WI38 (cell line): ENCODE measurements at regions not wholly inside any gene's neighbourhood (a gene's known extent, or its start where the extent isn't known, plus 50 kb on each side); places are given as distances from the start of the nearest gene placed in this dataset.

ENCODE experiments used
- H3K4me3 ChIP-seq: 2 replicates; pipeline ENCODE4 v1.5.1; 2011; ENCODE audit warnings: low read depth, mild to moderate bottlenecking, control low read depth, low read length
- TF ChIP-seq, protein P1 (sequence below): IDR thresholded peaks from 2 replicates; pipeline ENCODE4 v1.5.1; 2012; ENCODE audit warnings: low read depth, mild to moderate bottlenecking, control low read depth, low read length

DNA sequence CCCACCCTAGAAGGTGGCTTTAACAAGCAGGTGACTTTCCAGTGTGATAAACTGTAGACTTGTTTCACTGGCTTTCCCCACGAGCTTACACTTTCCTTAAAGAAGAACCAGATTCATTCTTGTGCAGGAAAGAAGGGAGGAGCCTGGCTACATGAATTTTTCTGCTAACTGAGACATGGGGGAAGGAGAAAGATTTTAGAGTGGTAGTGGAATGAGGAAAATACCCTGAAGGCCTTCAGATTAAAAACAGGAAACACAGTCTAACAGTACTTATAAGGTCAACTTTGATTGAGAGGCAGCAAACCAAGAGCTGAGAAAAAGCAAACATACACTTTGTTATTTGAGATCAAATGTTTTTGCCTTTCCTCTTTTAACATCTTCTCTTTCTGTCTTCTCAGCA is 640.9 kb upstream of the PLXNA2 start:
- TF ChIP-seq, protein P1, sequence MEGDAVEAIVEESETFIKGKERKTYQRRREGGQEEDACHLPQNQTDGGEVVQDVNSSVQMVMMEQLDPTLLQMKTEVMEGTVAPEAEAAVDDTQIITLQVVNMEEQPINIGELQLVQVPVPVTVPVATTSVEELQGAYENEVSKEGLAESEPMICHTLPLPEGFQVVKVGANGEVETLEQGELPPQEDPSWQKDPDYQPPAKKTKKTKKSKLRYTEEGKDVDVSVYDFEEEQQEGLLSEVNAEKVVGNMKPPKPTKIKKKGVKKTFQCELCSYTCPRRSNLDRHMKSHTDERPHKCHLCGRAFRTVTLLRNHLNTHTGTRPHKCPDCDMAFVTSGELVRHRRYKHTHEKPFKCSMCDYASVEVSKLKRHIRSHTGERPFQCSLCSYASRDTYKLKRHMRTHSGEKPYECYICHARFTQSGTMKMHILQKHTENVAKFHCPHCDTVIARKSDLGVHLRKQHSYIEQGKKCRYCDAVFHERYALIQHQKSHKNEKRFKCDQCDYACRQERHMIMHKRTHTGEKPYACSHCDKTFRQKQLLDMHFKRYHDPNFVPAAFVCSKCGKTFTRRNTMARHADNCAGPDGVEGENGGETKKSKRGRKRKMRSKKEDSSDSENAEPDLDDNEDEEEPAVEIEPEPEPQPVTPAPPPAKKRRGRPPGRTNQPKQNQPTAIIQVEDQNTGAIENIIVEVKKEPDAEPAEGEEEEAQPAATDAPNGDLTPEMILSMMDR: no peak
- no peak overlapping the region for H3K4me3 ChIP-seq

DNA sequence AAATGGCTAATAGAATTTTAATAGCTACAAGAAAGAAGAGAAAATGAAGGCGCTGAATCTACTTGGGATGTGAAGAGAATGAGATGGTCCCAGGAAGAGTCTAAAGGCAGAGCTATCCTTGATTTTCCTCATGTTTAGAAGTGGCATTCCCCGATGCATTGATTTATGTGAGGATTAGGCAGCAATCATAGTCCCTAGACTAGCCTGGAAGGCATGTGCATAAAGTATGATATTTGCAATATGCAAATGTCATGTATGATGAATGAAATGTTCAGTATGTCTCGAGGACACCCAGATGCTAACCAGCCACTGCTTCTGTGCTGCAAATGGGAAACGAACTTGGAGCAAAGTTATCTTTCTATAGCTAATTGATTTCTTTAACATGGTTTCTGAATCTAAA is 641.5 kb upstream of the PLXNA2 start:
- no peak overlapping the region for H3K4me3 ChIP-seq

DNA sequence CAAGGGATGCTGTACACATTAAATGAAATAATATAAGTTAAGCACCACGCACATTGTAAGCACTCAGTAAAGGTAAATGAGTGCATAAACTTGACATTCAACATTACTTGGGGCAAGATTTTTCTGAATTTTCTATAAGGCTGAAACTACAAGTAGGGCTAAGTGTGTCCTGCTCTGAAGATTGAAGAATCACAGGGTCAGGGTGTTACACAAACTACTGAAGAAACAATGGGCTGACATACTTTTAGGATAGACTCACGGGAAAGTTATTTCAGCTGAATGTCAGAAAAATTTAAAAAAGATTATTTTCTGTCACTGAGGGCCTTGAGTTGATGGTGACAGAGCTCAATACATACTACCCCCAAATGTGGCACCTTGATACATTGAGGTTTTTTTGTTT is 644.2 kb upstream of the PLXNA2 start:
- TF ChIP-seq, protein P1: no peak

More for the DNA sequence above, 641.5 kb upstream of the PLXNA2 start:
- TF ChIP-seq, protein P1: no peak

DNA sequence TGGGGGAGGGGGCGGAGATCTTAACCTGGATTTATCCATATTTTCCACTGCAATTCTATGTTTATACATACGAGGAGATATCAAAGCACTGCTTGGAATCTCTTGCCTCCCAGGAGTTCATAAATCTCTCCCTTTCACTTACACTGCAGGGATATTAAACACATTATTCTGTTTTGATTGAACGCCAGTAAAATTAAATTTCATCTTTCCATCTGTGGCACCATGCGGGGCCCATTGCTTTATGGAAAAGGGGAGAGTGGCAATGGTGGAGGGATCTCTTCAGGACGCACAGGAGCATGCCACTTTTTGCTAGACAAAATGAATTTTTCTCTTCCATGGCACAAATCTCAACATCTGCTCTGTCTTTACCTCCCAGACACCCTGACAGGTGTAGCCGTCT is 648.0 kb upstream of the PLXNA2 start:
- TF ChIP-seq, protein P1: no peak
- H3K4me3 ChIP-seq: no peak overlapping the region

More for the DNA sequence above, 644.2 kb upstream of the PLXNA2 start:
- H3K4me3 ChIP-seq: no peak overlapping the region

DNA sequence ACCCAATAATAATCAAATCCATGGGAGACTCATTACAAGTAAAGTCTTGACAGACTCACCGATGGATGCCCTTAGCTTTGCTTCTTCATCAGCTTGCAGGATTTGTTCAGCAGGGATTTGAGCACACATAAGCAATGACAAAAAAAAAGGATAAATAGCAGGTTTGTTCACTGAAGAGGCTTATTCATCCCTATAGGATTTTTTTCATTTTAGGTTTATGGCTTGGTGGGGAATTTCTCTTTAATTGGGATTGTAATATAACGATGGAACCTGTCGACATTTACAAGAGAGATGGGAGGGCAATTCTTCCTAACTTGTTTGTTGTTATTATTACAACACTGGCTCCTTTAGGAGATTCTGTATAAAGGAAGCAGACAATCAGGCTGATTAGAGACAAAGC is 649.1 kb upstream of the PLXNA2 start:
- no peak overlapping the region for H3K4me3 ChIP-seq
- TF ChIP-seq, protein P1: no peak

DNA sequence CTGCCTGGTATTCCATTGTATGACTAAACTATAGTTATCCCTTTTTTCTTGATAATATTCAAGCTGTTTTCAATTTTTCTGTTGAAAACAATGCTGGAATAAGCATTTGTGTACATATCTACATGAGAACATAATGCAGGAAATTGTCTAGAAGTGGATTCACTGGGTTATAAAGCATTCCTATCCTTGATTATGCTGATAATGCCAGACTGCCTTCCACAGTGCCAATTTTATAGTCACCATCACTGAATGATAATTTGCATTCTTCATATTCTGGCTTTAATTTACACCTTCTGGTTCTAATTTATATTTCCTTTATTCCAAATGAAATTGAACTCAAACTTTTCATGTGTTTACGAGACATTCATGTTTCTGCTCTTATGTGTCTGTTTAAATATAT is 651.0 kb upstream of the PLXNA2 start:
- H3K4me3 ChIP-seq: no peak overlapping the region
- TF ChIP-seq, protein P1: no peak

DNA sequence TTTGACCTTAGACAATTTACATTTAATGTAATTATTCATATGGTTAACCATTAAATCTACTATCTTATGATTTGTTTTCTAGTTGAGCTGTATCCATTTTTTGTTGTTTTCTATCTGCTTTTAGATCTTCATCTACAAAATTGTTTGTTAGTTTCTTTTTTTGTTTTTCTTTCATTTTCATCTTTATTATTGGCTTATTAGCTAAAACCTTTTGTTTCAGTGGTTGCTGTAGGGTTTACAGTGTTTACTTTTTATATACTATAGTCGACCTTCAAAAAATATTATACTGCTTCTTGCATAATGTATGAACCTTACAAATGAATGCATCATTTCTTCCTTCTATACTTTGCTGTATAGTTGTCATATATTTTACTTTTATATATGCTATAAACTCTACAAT is 651.6 kb upstream of the PLXNA2 start:
- TF ChIP-seq, protein P1: no peak
- no peak overlapping the region for H3K4me3 ChIP-seq
